ENCODE measurements at regions not wholly inside any gene's neighbourhood (a gene's known extent, or its start where the extent isn't known, plus 50 kb on each side); places are given as distances from the start of the nearest gene placed in this dataset.
"Not testable (repeated sequence)": the region's sequence is repeated elsewhere in the genome, so short reads cannot be mapped to it uniquely, and the experiment has no call there.

GRCh38 chr2:63710732-63711131 is 122.0 kb downstream of the MDH1 start:
- no peak for TF ChIP-seq CTCF (IDR thresholded peaks at IDR 0.05)
- Histone ChIP-seq H3K4me3 (no peak overlapping the region), H3K27ac (no peak overlapping the region), H3K9me3 (no peaks in the 10 kb centered on the region), H3K27me3 (no peaks in the 10 kb centered on the region), H3K36me3 (ENCODE audit: low read depth, missing control alignments) (no peaks in the 10 kb centered on the region), H3K4me1 (peaks cover 6% of the 10 kb centered on the region)
- intact Hi-C loops (cut with DNase I; ENCODE audit: low total_unique reads): no loop called here
- DNase-seq: no peak
- WGBS, 2 donors: 93 to 100% methylated on average over 1 of the region's 1 CpG

- no peaks in the 10 kb centered on the region for H3K27me3 ChIP-seq
- no peak overlapping the region for H3K4me3 ChIP-seq
- H3K9me3 ChIP-seq: no peaks in the 10 kb centered on the region
- H3K27ac ChIP-seq: no peak overlapping the region
- intact Hi-C loops (cut with DNase I; ENCODE audit: low total_unique reads): no loop called here
- no peak for DNase-seq
- H3K4me1 ChIP-seq: peaks cover 6% of the 10 kb centered on the region
- H3K36me3 ChIP-seq (ENCODE audit: low read depth, missing control alignments): no peaks in the 10 kb centered on the region
- TF ChIP-seq POLR2A (IDR thresholded peaks at IDR 0.05) (no peak), CTCF (IDR thresholded peaks at IDR 0.05) (no peak)
- 69 to 80% methylated on average over 2 of the region's 2 CpGs for WGBS, 2 donors
Observed at GRCh38 chr2:63712748-63713147, 124.0 kb downstream of the MDH1 start.

- Histone ChIP-seq H3K4me3 (no peak overlapping the region), H3K36me3 (ENCODE audit: low read depth, missing control alignments) (no peaks in the 10 kb centered on the region), H3K27me3 (no peaks in the 10 kb centered on the region), H3K4me1 (peaks cover 6% of the 10 kb centered on the region), H3K27ac (no peak overlapping the region), H3K9me3 (no peaks in the 10 kb centered on the region)
- DNase-seq: no peak
- TF ChIP-seq CTCF (IDR thresholded peaks at IDR 0.05): no peak
- no peak for TF ChIP-seq POLR2A (IDR thresholded peaks at IDR 0.05)
- 84 to 86% methylated on average over 2 of the region's 2 CpGs for WGBS, 2 donors
- intact Hi-C loops (cut with DNase I; ENCODE audit: low total_unique reads): no loop called here
Observed at GRCh38 chr2:63716146-63716545, 125.5 kb upstream of the UGP2 start.

GRCh38 chr2:63719052-63719451 is 122.6 kb upstream of the UGP2 start:
- H3K4me3 ChIP-seq: no peak overlapping the region
- H3K27ac ChIP-seq: no peak overlapping the region
- H3K36me3 ChIP-seq (ENCODE audit: low read depth, missing control alignments): no peaks in the 10 kb centered on the region
- intact Hi-C loops (cut with DNase I; ENCODE audit: low total_unique reads): no loop called here
- no peaks in the 10 kb centered on the region for H3K9me3 ChIP-seq
- H3K4me1 ChIP-seq: no peaks in the 10 kb centered on the region
- WGBS, 2 donors: 89% methylated on average over 1 of the region's 1 CpG
- H3K27me3 ChIP-seq: no peaks in the 10 kb centered on the region
- DNase-seq: no peak
- no peak for TF ChIP-seq POLR2A (IDR thresholded peaks at IDR 0.05)
- no peak for TF ChIP-seq CTCF (IDR thresholded peaks at IDR 0.05)

- TF ChIP-seq POLR2A (IDR thresholded peaks at IDR 0.05) (no peak), CTCF (IDR thresholded peaks at IDR 0.05) (no peak)
- intact Hi-C loops (cut with DNase I; ENCODE audit: low total_unique reads): no loop called here
- DNase-seq: no peak
- 67 to 79% methylated on average over 1 of the region's 1 CpG for WGBS, 2 donors
- Histone ChIP-seq H3K9me3 (no peaks in the 10 kb centered on the region), H3K36me3 (ENCODE audit: low read depth, missing control alignments) (no peaks in the 10 kb centered on the region), H3K4me3 (no peak overlapping the region), H3K27ac (no peak overlapping the region), H3K4me1 (no peaks in the 10 kb centered on the region), H3K27me3 (no peaks in the 10 kb centered on the region)
Observed at GRCh38 chr2:63721082-63721424, 120.6 kb upstream of the UGP2 start.

GRCh38 chr2:63722284-63722683 is 119.4 kb upstream of the UGP2 start:
- intact Hi-C loops (cut with DNase I; ENCODE audit: low total_unique reads); H3K4me3 ChIP-seq; H3K27ac ChIP-seq; DNase-seq; H3K9me3 ChIP-seq; H3K27me3 ChIP-seq; H3K36me3 ChIP-seq (ENCODE audit: low read depth, missing control alignments); H3K4me1 ChIP-seq: not testable (repeated sequence)
- no CpG with 5 or more reads among the region's 37 CpGs for WGBS, 2 donors
